Common myeloid progenitor, CD34-positive (primary cell): ENCODE measurements at regions not wholly inside any gene's neighbourhood (a gene's known extent, or its start where the extent isn't known, plus 50 kb on each side); places are given as distances from the start of the nearest gene placed in this dataset.

Source experiments
- CTCF ChIA-PET: fragments of 350-600 bp; sonication (Branson Sonifier 250); formaldehyde crosslinking; loops from one replicate; lab custom pipeline; 2021; ENCODE audit warnings: antibody characterized with exemption; lab: Charles Lee
- POLR2A ChIA-PET: fragments of 350-600 bp; sonication (Branson Sonifier 250); formaldehyde crosslinking; loops from one replicate; lab custom pipeline; 2021; ENCODE audit warnings: antibody characterized with exemption; lab: Charles Lee
- DNase-seq, 3 donors: peaks; one replicate each; pipeline versions ENCODE4 v3.0.0 to v3.0.0-alpha.2; 2013
- H3K27ac ChIP-seq, 2 experiments: 1 replicate in 1 of 2; 2 replicates in 1 of 2; pipeline ENCODE4 v1.7.0; 2013; ENCODE audit warnings: inconsistent platforms in 2 of 2, low read length in 2 of 2, mild to moderate bottlenecking in 2 of 2, low read depth in 1 of 2, moderate library complexity in 1 of 2; ENCODE audit not compliant: severe bottlenecking in 2 of 2, insufficient read depth in 1 of 2, poor library complexity in 1 of 2
- H3K27me3 ChIP-seq, 5 experiments: replicated peaks in 2 of 5; 1 replicate in 3 of 5; 2 replicates in 2 of 5; pipeline versions ENCODE4 v1.6.1 to v1.7.0; 2013; ENCODE audit warnings: low read length in 4 of 5, mild to moderate bottlenecking in 2 of 5, moderate library complexity in 2 of 5, inconsistent platforms in 1 of 5; ENCODE audit not compliant: insufficient read depth in 5 of 5, control insufficient read depth in 4 of 5
- H3K36me3 ChIP-seq, 4 experiments: 1 replicate in 2 of 4; 2 replicates in 2 of 4; pipeline versions ENCODE4 v1.6.1 to v1.7.0; 2013; ENCODE audit warnings: low read length in 3 of 4, control low read depth in 1 of 4, mild to moderate bottlenecking in 1 of 4; ENCODE audit not compliant: control insufficient read depth in 4 of 4, insufficient read depth in 4 of 4
- H3K4me1 ChIP-seq, 4 experiments: 1 replicate in 3 of 4; 2 replicates in 1 of 4; pipeline versions ENCODE4 v1.6.1 to v1.7.1; 2013; ENCODE audit warnings: low read length in 3 of 4, mild to moderate bottlenecking in 3 of 4, control low read depth in 1 of 4, inconsistent platforms in 1 of 4, moderate library complexity in 1 of 4; ENCODE audit not compliant: control insufficient read depth in 4 of 4, insufficient read depth in 4 of 4; ENCODE audit errors: control extremely low read depth in 1 of 4
- H3K4me3 ChIP-seq, 7 experiments: 1 replicate in 4 of 7; 2 replicates in 3 of 7; pipeline versions ENCODE4 v1.5.1 to v1.7.0; 2013; ENCODE audit warnings: mild to moderate bottlenecking in 7 of 7, low read length in 6 of 7, moderate library complexity in 6 of 7, inconsistent platforms in 2 of 7, low read depth in 2 of 7, control low read depth in 1 of 7; ENCODE audit not compliant: insufficient read depth in 4 of 7, control insufficient read depth in 1 of 7; ENCODE audit errors: extremely low read depth in 1 of 7
- H3K9me3 ChIP-seq, 5 experiments: 1 replicate in 4 of 5; 2 replicates in 1 of 5; pipeline versions ENCODE4 v1.6.1 to v1.7.1; 2013; ENCODE audit warnings: low read length in 4 of 5, mild to moderate bottlenecking in 2 of 5, inconsistent platforms in 1 of 5, low read depth in 1 of 5, moderate library complexity in 1 of 5; ENCODE audit not compliant: control insufficient read depth in 4 of 5, insufficient read depth in 2 of 5; ENCODE audit errors: control extremely low read depth in 1 of 5
- WGBS: methylation state at CpG from one replicate; pipeline ENCODE4 v1.1.5; 2013; ENCODE audit not compliant: insufficient coverage; 5-methylcytosine and 5-hydroxymethylcytosine counted together

DNA sequence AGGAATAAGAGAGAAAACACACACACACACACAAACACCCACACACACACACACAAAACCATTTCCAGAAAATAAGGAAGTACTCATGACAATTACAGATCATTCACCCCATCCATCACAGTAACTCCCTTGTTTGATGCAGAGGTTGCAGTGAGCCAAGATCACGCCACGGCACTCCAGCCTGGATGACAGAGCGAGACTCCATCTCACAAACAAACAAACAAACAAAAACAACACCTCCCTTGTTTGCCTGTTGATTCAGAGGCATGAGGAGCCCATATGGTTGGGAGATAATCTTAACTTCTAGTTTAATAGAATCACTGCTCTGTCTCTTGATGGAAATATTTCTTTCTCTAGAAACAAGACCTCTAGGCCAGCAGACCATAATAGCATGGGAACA is 2043.5 kb upstream of the AGA start:
- no peaks in the 10 kb centered on the region for H3K36me3 ChIP-seq
- DNase-seq = no peak
- no peak overlapping the region for H3K27ac ChIP-seq
- H3K4me1 ChIP-seq = no peaks in the 10 kb centered on the region
- WGBS = 60% methylated on average over 1 of the region's 3 CpGs
- no peaks in the 10 kb centered on the region for H3K27me3 ChIP-seq
- CTCF ChIA-PET = no interaction called here
- POLR2A ChIA-PET = no interaction called here
- no peak overlapping the region for H3K4me3 ChIP-seq
- peaks cover 0 to 3% (median 0%) of the 10 kb centered on the region in 5 experiments for H3K9me3 ChIP-seq

DNA sequence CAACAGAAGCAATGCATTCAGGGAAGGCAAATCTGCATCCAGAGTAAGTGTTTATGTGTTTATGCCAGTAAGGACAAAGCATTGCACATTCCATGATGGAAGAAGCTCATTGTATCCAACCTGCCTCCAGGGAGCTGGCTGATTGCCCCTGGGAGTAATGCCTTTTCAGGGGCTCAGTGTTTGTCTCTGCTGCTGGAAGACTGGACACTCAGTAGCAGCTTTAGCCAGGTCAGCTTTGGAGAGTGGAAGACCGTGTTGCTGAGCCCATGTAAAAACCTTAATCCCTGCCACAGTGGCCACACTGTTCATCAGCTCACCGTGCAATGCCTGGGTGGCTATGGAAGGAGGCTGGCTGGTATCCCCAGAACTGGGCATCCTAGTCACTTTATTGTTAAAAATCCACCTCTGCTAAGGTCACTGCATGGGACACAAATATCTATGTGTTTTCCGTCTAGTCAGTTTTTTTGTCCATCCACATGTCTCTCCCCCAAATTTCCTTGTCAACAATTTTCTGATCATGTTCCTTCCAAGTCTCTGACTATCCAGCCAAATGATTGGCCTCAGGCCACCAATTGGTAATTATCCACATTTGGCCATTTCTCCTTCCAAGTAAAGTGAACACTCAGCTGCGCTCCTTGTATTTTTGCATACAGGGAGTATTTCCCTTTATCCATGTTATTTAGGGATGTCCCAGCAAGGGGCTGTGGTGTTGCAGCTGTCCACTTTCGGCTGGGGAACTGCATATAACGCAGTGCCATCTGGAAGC is 2044.5 kb upstream of the AGA start:
- Histone ChIP-seq H3K9me3 (peaks cover 0 to 3% (median 0%) of the 10 kb centered on the region in 5 experiments), H3K4me3 (no peak overlapping the region), H3K4me1 (no peaks in the 10 kb centered on the region), H3K36me3 (no peaks in the 10 kb centered on the region), H3K27ac (no peak overlapping the region), H3K27me3 (no peaks in the 10 kb centered on the region)
- POLR2A ChIA-PET = interaction anchor here (0.6 kb wide), 1 partner anchor 79 kb away, joined by 4 read pairs; no protein-coding TSS in a partner anchor
- WGBS = 95% methylated on average over 6 of the region's 6 CpGs
- DNase-seq = no peak
- CTCF ChIA-PET = no interaction called here

DNA sequence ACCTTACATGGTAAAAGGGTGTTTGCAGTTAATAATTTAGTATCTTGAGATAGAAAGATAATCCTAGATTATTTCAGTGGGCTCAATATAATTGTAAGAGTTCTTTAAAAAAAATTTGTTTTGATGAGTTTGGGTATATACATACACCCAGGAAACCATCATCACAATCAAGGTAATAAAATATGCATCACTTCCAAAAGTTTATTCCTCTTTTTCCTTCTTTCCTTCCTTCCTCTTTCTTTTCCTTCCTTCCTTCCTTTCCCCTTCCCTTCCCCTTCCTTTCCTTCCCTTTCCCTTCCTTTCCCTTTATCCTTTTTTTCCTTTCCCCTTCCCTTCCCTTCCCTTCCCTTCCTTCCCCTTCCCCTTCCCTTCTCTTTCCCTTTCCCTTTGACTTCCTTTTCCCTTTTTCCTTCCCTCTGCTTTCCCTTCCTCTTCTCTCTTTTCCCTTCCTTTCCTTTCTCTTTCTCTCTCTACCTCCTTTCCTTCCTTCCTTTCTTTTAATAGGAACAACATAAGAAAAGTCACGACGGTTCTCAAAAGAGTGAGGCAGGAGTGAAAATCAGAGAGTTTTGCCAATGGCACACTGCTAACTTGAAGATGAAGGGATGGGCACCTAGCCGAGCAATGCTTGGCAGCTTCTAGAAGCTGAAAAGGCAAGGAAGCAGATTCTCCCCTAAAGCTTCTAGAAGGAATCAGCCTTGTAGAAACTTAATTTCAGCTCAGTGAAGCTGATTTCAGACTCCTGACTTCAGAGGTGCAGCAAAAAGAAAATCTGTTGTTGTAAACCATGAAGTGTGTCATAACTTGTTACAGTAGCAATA is 2050.2 kb upstream of the AGA start:
- Histone ChIP-seq H3K27ac (no peak overlapping the region), H3K27me3 (no peaks in the 10 kb centered on the region), H3K4me3 (no peak overlapping the region), H3K9me3 (peaks cover 0 to 3% (median 0%) of the 10 kb centered on the region in 5 experiments), H3K4me1 (no peaks in the 10 kb centered on the region), H3K36me3 (no peaks in the 10 kb centered on the region)
- ChIA-PET POLR2A (no interaction called here), CTCF (no interaction called here)
- no peak for DNase-seq
- WGBS = 93% methylated on average over 3 of the region's 3 CpGs

GRCh38 chr4:179503976-179504375 is 2061.7 kb upstream of the AGA start:
- CTCF ChIA-PET = no interaction called here
- H3K27ac ChIP-seq = no peak overlapping the region

GRCh38 chr4:179509489-179509888 is 2067.3 kb upstream of the AGA start:
- WGBS = no CpG with 5 or more reads among the region's 1 CpG
- POLR2A ChIA-PET = no interaction called here
- CTCF ChIA-PET = no interaction called here

More at GRCh38 chr4:179503976-179504375, 2061.7 kb upstream of the AGA start:
- H3K36me3 ChIP-seq = no peaks in the 10 kb centered on the region
- POLR2A ChIA-PET = no interaction called here
- H3K9me3 ChIP-seq = no peaks in the 10 kb centered on the region
- H3K4me3 ChIP-seq = no peak overlapping the region
- H3K27me3 ChIP-seq = no peaks in the 10 kb centered on the region
- WGBS = no CpG with 5 or more reads among the region's 1 CpG
- DNase-seq = no peak
- H3K4me1 ChIP-seq = no peaks in the 10 kb centered on the region

DNA sequence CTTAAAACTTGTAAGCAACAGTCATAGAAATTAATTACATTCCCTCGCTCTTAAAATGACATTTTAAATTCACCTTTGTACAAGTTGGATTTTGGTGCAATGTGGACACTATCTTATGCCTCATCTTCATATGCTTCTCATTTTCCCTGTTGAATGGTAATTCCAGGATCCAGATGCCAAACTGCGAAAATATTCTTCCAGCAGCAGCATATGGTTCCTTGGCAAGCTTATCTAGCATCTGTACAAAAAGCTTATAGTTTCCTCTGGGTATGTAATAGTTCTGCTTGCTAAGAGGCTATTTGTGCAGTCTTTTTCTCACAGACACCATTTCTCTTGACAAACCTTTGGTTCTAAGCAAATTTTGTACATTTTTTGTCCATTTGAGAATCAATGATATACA is 2079.7 kb upstream of the AGA start:
- Histone ChIP-seq H3K4me3 (no peak overlapping the region), H3K27ac (no peak overlapping the region), H3K27me3 (no peaks in the 10 kb centered on the region), H3K4me1 (no peaks in the 10 kb centered on the region), H3K36me3 (no peaks in the 10 kb centered on the region), H3K9me3 (no peaks in the 10 kb centered on the region)
- ChIA-PET CTCF (interaction anchor here (1.2 kb wide), 1 partner anchor 52 kb away, joined by 3 read pairs; no protein-coding TSS in a partner anchor), POLR2A (no interaction called here)
- no peak for DNase-seq
- 86% methylated on average over 1 of the region's 2 CpGs for whole genome bisulfite sequencing

More at GRCh38 chr4:179509489-179509888, 2067.3 kb upstream of the AGA start:
- H3K4me1 ChIP-seq = no peaks in the 10 kb centered on the region
- peaks cover 0 to 1% (median 0%) of the 10 kb centered on the region in 5 experiments for H3K9me3 ChIP-seq
- H3K27ac ChIP-seq = no peak overlapping the region
- DNase-seq = no peak
- no peaks in the 10 kb centered on the region for H3K36me3 ChIP-seq
- H3K4me3 ChIP-seq = no peak overlapping the region
- no peaks in the 10 kb centered on the region for H3K27me3 ChIP-seq

DNA sequence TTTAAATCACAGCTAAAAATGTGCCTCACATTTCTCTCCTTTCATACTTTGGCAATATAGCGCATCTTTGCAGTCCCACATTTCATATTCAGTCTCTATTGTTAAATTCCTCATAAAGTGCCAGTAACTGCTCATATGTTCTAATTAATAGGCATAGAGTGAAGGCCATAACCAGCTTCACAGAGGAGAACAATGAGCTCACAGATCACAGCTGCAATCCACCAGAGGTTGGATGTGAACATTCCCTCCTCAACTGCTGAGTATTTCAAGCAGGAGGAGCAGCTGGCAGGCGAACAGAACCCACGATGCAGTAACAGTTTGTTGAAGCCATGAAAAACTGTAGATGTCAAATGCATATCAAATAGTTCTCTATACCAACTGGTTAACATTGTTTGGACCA is 2088.7 kb upstream of the AGA start:
- CTCF ChIA-PET = no interaction called here

More for the DNA sequence above, 2088.7 kb upstream of the AGA start:
- no peaks in the 10 kb centered on the region for H3K4me1 ChIP-seq
- H3K4me3 ChIP-seq = no peak overlapping the region
- no peaks in the 10 kb centered on the region for H3K27me3 ChIP-seq
- no peak overlapping the region for H3K27ac ChIP-seq
- H3K36me3 ChIP-seq = no peaks in the 10 kb centered on the region
- no peak for DNase-seq
- POLR2A ChIA-PET = no interaction called here
- no CpG with 5 or more reads among the region's 3 CpGs for WGBS
- no peaks in the 10 kb centered on the region for H3K9me3 ChIP-seq
